PC-3 (cell line): ENCODE measurements at regions not wholly inside any gene's neighbourhood (a gene's known extent, or its start where the extent isn't known, plus 50 kb on each side); places are given as distances from the start of the nearest gene placed in this dataset.

Experiments
- EZH2 ChIP-seq: fragments of 300-600 bp; sonication (generic); IDR thresholded peaks from one replicate; pipeline ENCODE4 v1.6.1; 2017; ENCODE audit warnings: antibody characterized with exemption, mild to moderate bottlenecking, low read length; ENCODE audit not compliant: unreplicated experiment
- TF ChIP-seq, protein P1 (sequence below): fragments of 300-600 bp; sonication (generic); conservative IDR thresholded peaks from 2 replicates; pipeline ENCODE4 v1.5.1; 2017; ENCODE audit warnings: antibody characterized with exemption, low read depth, mild to moderate bottlenecking, low read length

DNA sequence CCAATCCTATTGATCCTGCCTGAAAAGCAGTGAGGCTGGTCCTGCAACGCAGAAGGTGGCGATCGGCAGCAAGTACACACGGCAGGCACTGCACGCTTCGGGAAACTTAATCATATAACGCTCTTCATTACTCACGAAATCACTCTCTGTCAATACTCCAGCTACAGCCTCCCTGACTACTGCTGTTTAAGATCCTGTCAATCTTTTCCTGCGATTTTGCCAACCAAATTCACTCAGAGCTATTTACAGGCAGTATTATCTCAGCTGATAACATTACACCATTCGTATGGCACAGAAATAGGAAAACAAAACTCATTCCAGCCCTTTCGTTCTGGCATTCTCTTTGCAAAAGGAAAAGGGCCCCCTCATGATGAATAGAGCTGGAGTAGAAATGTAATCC is 262.4 kb upstream of the CDH8 start:
- TF ChIP-seq, protein P1, sequence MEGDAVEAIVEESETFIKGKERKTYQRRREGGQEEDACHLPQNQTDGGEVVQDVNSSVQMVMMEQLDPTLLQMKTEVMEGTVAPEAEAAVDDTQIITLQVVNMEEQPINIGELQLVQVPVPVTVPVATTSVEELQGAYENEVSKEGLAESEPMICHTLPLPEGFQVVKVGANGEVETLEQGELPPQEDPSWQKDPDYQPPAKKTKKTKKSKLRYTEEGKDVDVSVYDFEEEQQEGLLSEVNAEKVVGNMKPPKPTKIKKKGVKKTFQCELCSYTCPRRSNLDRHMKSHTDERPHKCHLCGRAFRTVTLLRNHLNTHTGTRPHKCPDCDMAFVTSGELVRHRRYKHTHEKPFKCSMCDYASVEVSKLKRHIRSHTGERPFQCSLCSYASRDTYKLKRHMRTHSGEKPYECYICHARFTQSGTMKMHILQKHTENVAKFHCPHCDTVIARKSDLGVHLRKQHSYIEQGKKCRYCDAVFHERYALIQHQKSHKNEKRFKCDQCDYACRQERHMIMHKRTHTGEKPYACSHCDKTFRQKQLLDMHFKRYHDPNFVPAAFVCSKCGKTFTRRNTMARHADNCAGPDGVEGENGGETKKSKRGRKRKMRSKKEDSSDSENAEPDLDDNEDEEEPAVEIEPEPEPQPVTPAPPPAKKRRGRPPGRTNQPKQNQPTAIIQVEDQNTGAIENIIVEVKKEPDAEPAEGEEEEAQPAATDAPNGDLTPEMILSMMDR, result no peak
- TF ChIP-seq EZH2, result no peak
